ENCODE measurements at regions not wholly inside any gene's neighbourhood (a gene's known extent, or its start where the extent isn't known, plus 50 kb on each side); places are given as distances from the start of the nearest gene placed in this dataset.
"Not testable (repeated sequence)": the region's sequence is repeated elsewhere in the genome, so short reads cannot be mapped to it uniquely, and the experiment has no call there.

DNA sequence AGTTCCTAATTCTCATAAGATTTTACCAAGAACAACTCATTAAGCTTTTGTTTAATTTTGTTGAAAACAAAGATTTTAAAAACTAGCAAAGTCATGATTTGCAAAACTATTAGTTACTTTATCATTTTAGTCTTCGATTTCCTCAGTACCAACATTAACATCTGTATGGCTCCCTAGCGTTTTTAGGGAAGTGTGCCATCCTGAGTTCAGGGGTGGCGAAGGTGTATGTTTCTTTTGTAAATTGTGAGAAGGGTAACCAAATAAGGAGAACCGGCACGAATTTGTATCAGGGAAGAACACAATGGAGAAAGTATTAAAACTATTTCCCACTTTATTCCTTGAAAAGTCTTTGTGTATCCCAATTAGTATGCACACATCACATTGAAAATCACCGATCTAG, 419.9 kb downstream of the DSC3 start:
- no peak for DNase-seq

DNA sequence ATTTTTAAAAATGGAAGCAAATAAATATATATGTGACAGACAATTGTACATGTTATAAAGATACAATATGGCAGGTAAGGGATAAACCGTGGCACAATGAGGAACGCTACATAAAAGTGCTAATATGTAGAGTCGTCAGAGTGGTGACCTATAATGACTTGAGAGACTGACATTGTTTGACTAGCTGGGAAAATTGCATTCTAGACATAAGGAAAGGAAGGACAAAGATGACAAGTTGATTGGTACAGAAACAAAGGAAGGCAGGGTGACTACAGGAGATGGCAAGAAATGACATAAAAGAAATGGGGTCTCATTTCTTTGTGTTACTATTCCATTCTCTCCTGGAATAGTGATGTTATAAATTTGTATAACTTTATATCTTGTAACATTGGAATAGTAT, 420.4 kb downstream of the DSC3 start:
- DNase-seq, result no peak

DNA sequence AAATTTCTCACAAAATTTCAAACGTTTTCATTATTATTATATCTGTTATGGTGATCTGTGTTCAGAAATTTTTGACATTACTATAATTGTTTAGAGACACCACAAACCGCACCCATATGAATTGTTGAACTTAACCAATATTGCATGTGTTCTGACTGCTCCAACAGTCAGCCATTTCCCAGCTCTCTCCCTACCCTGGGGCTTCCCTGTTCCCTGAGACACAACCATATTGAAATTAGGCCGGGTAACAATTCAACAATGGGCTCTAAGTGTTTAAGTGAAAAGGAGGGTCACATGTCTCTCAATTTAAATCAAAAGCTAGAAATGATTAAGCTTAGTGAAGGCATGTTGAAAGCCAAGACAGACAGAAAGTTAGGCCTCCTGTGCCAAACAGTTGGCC, 424.0 kb downstream of the DSC3 start:
- no peak for DNase-seq

DNA sequence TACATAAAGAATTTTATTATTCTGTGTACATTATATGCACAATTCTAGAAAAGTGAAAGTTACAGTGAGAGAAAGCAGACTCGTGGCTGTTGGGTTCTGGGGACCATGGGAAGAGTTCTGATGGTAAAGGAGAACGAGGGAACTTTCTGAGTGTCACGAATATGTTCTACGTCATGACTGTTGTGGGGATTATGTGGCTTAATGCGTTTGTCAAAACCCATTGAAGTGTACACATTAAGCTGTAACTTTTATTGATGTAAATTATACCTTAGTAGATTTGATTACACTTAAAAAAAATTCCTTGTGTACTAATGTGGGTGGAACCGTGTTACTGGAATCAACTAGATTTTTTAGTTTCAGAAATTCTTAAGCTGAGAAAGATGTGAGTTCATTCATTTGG, 426.1 kb downstream of the DSC3 start:
- DNase-seq, result no peak

DNA sequence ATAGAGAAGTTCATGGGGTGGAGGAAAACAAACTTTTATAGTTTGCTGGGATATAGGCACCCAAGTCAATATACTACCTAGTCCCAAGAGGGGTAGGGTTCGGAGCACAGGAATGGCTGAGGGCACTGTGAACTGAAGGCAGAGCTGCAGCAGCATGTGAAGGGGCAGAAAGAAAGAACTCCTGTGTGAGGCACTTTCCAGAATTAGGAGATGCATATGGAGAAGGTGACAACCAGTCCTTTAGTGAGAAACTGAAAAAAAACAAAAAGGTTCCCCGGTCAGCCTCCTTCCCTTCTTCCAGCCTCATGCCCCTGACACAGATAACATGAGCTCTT, 429.1 kb downstream of the DSC3 start:
- DNase-seq, result no peak

DNA sequence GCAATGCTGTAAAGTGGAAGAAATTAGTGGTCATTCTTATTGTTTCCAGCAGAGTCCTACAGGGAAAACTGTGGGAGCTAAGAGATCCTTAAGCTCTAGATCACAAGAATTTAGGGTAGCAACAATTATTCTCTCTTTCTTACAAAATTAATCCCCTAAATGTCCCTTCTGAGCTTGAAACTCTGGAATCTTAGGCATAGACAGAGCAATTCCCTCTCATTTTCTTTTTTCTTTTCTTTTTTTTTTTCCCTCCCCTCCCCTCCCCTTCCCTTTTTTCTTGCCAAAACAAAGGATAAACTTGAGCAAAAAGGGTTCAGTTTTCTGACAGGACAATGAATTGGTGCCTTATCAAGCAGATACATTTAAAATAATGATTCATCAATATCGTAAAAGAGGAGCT, 441.0 kb downstream of the DSC3 start:
- no peak for DNase-seq

DNA sequence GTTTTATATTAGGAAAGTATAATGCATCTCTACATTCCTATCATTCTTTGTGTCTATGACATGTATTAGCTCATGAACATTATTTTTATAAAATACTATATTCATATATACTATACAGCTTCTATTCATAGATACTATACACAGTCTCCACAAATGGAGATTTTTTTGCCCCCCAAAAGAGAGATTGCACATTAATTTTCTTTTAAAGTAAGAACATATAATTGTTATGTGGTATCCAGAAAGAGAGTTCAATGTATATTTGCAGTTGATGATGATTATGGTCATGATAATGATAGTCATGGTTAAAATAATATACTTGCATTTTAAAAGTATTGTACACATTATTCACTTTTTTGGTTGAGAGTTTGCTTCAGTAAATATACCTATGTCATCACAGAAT, 445.3 kb downstream of the DSC3 start:
- no peak for DNase-seq

DNA sequence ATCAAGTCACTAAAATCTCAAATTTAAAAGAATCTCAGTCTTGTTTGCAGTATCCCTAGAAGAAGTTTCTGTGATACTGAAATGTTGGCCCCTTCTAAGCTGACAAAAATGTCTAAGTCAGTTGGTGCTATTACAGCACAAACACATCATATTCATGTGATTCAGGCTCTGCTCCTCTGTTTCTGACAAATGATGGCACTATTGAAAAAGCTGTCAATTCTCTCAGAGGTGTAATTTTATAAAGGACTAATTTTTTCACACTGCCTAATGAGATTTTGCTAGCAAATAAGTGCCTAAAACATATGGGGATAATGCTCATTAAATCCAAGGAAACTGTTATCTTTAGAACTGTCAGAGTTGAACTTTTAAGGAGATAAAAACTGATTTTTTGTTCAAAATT, 445.9 kb downstream of the DSC3 start:
- no peak for DNase-seq

DNA sequence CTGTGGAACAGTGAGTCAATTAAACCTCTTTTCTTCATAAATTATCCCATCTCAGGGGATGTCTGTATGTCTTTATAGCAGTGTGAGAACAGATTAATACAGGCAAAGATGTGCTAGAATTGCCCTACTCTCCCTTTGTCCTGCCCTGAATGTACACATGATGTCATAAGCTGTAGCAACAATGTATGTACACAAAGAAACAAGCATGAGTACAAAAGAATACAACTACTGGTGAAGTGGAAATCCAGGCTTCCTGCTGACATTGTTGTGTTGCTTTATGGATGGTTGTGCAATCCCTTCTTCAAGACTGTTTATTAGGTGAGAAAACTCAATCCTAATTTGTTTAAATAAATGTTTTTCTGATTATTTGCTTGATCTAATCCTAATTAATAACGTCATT, 446.6 kb downstream of the DSC3 start:
- no peak for DNase-seq

DNA sequence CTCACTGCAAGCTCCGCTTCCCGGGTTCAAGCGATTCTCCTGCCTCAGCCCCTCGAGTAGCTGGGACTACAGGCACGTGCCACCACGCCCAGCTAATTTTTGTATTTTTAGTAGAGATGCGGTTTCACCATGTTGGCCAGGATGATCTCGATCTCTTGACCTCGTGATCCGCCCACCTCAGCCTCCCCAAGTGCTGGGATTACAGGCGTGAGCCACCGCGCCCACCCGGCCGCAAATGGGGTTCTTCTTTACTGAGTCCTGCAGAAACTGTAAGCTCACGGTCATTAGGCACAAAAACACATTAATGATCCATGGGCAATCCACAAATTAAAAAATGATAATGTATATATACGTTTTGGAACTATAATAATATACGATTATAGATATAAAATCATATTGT, 447.6 kb downstream of the DSC3 start:
- DNase-seq, result not testable (repeated sequence)

DNA sequence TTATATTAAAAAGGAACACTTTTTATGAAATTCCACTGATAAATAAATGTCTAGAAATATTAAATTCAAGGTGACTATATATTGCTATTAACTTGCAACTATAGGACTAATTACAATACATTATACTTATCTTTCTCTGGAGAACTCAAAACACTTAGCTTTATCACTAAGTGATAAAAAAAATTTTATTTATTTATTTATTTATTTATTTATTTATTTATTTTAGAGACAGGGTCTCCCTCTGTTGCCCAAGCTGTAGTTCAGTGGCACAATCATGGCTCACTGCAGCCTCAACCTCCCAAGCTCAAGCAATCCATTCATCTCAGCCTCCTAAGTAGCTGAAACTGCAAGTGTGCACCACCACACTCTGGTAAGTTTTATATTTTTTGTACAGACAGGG, 451.1 kb downstream of the DSC3 start:
- no peak for DNase-seq

DNA sequence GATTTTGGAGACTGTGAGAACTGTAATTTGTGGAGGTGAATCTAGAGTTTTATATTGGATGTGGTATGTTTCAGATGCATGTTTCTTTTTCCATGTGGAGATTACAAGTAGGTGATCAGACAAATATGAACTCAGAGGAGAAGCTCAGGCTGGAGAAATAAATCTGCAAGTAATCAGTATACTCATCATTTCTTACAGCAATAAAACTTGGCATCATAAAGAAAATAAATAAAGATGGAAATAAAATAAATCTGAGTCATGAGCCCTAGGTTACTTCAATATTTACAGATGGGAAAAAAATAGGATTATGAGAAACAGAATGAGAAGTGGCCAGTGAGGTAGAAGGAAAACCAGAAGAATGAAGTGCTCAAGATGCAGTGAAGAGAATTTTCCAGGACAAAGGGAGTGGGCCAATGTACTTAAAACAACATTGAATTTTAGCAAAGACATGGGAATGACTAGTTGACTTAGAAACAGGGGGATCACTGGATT, 453.8 kb downstream of the DSC3 start:
- DNase-seq, result no peak

DNA sequence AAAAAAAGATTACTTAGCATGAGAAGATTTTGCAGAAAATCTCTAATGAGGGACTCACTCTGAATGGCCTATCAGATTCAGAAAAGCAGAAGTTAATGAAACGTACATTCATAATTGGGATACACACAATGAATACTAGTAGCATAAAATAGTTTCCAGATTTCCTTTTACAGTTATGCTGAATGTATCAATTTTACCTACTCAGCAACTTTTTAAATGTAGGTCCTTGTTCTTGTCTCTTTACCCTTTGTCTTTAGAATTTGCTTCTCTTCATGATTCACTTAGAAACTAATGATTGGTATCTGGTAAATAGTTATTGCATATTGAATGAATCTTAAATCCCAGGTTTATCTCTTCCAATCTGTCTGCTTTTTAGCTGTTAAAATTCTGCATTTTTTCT, 458.8 kb downstream of the DSC3 start:
- no peak for DNase-seq

DNA sequence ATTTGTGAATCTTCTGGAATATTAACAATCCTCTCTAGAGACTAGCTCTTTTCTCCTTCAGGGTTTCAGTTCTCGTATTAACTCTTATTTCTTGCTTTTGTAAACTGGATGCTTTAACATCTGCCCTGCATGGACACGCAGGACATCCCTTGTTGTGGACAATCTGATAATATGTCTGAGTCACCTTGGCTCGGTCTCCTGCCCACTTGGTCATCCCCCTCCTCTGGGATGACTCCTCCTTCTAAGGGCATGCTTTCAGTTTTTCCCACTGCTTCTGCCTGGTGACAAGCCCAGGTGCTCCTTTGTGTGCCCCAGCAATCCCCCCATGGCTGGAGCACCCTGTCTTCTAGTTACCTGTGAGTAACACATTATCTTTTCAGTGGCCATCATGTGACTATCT, 460.5 kb downstream of the DSC3 start:
- no peak for DNase-seq

DNA sequence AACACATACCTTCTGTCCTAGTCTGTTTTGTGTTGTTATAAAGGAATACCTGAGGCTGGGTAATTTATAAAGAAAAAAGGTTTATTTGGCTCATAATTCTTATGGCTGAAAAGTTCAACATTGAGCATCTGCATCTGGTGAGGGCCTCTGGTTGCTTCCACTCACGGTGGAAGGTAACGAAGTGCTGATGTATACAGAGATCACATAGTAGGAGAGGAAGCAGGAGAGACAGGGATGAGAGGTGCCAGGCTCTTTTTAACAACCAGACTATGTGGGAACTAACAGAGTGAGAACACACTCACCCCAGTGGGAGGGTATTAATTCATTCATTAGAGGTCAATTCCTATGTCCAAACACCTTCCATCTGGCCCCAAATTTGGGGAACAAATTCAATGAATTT, 463.8 kb downstream of the DSC3 start:
- no peak for DNase-seq

DNA sequence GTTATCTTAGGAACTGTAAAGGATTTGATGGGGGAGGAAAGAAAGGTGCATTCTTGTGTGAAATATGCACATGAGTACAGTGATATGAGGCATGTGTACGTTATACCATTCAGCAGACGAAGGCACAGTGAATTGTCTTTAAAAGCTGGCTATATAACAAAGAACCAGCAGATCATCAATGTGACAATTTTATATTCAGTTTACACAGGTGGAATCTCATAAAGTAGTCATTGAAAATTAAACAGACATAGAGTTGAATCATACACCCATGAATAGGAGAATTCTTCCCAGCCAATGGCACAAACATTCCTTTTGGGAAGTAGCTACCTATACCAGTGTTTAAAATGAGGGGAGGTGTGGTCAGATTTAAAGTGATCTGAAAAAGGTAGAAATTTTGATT, 470.3 kb downstream of the DSC3 start:
- no peak for DNase-seq

DNA sequence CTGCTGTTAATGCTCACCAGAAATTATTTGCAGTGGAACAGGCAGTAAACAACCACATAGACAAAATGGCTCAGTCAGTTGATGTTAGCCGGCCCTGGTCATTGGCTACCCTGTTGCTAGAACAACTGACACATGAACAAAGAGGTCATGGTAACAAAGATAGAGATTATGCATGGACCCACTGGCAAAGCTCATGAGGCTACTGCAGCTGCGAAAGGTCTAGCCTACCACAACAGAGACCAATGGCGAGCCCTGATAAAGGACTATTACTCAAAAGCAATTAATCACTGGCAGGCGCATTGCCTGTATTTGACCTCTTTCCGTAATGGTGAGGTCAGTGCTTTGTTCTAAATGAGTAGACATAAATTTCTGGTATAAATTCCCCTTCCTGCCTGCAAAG, 474.2 kb downstream of the DSC3 start:
- no peak for DNase-seq

DNA sequence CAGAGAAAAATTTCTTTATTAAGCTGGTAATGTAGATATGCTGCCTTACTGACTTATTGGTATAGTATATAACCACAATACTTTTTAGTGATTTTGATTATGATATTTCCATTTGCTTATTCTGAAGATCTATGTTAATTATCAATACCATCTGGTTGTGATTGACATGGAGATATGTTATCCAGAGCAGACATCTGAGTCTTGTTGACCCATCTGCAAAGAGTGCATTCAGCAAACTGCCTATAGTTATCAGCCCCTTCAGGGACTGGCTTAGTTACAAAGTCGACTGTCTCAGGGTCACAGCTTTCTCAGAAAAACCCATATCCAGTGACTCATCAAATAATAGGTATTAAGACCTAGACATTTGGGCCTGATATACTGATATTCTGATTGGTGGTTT, 475.7 kb downstream of the DSC3 start:
- no peak for DNase-seq

DNA sequence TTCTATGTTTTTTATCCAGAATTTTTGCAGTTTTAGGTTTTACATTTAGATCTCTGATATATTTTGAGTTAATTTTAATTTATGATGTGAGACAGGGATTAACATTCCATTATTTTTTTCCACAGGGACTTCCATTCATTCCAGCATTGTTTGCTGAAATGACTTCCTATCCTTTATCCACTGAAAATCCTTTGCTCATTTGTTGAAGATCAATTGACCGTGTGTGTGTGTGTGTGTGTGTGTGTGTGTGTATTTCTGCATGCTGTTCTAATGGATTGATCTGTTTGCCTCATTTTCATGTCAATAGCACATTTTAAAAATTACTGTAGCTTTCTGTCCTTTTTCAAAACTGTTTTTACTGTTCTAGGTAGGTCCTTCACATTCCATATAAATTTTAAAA, 480.3 kb downstream of the DSC3 start:
- DNase-seq, result no peak

DNA sequence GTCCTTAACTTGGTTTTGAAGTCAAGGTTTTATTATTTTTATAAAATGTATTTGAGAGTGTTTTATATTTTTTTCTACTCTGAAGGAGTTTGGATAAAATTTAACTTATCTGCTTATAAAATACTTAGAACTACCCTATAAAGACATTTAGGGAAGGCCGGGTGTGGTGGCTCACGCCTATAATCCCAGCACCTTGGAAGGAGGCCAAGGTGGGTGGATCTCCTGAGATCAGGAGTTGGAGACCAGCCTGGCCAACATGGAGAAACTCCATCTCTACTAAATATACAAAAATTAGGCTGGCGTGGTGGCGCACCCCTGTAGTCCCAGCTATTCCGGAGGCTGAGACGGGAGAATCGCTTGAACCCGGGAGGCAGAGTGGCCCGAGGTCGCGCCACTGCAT, 486.4 kb downstream of the DSC3 start:
- DNase-seq, result no peak

DNA sequence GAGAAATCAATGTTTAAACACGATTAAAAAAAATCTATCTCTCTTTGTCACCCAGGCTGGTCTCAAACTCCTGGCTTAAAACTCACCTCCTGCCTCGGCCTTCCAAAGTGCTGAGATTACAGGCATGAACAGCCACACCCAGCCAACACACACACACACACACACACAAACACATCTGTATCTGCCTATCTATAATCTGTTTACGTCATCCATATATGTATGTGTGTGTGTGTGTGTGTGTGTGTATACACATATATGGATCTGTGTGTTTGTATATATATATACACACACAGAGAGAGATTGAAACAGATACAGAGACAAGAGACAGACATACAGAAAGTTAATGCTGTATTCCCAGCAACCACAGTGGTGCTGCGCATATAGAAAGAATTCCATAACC, 497.1 kb downstream of the DSC3 start:
- DNase-seq, result no peak

DNA sequence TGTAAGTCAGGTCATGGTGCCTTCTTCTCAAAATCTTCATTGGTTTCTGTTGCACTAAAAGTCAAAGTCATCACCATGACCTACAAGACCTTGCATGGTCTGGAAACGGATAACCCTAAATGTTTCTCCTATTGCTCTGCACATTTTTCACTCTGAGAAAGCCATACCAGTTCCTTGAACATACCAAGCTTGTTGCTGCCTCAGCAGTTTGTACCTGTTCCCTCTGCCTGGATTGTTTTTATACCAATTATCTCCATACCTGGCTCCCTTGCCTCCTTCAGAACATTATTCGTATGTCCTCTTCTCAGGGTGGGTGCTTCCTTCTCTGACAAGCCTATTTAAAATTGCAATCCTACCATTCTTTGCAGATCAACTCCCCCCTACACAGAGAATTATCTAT, 498.4 kb downstream of the DSC3 start:
- no peak for DNase-seq

DNA sequence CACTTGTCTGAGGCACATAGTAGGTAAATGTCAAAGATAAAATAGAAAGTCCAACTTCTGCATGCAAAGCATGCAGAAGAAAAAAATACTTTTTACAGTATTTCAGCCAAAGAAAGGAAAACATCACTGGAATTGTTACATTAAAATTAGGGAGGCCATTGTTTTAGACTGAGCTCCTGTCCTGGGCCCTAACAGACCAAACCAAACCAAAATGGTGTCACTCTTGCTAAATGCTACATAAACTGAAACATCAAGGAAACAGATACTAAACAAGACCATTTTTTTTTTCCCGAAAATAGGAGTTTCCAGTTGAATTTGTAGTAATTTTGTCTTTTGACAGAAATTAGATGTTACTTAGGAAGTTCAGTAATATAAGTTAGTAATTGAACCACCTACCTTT, 508.8 kb downstream of the DSC3 start:
- no peak for DNase-seq

DNA sequence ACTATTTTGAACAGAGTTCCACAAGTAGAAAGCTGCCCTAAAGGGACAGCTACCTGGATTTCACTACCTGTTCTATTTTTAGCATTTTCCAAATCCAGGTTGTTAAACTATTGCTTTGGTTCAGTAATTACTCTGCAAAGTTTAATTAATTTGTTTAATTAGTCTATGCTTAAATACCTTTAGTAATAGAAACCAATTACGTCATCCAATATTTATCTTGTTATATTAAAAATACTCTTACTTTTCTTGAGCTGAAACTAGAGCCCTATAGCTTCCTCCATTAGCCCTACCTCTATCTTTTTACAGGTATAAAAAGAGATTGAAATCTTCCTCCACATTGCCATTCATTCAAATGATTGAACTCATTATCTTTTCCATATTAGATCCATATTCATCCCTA, 514.6 kb downstream of the DSC3 start:
- no peak for DNase-seq

DNA sequence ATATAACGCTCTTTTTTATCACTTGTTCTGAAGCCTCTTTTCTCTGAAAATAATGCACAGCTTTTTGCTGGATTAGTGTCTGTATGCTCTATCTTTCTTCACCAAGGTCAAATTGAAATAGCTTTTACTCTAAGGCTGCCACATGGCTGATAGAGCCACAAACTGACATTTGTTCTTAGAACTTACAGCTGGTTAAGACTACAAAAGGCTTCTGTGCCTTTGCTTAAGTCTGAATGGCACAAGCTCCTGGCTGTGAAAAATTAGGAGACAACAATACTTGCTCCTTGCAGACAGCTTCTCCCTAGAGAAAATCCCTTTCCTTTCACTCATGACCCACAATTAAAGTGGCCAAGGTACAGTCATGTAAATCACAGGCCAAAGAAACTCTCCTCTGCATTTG, 515.3 kb downstream of the DSC3 start:
- DNase-seq, result no peak

DNA sequence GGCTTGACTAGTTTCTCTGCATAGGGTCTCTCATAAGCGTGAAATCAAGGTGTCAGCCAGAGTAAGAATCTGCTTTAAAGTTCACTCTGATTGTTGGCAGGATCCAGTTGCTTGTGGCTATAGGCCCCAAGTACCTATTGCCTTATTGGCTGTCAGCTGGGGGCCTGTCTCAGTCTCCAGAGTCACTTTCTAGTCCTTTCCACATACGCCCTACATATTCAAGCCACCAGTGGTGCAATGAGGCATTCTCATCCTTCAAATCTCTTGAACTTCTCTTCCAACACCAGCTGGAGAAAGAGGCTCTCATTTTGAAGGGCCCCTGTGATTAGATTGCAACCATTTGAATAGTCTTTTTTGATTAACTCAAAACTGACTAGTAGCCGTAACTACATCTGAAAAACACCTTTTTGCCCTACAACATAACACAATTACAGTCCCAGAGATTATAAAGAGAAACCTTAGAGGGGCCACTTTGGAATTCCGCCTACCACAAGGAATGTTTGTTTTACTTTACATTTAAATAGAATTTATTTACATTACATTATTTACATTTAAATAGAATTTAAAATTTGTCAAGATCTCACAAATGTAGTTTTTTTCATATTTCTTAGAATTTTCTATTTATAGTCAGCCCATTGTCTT, 520.1 kb downstream of the DSC3 start:
- no peak for DNase-seq

Measured in suppressor macrophage (primary cell).